GM12892 (cell line): ENCODE measurements at regions not wholly inside any gene's neighbourhood (a gene's known extent, or its start where the extent isn't known, plus 50 kb on each side); places are given as distances from the start of the nearest gene placed in this dataset.

ENCODE experiments used
- POLR2A ChIP-seq: IDR thresholded peaks from 2 replicates; pipeline ENCODE4 v1.6.1; 2011; ENCODE audit warnings: low read depth, low read length, control low read depth
- POLR2AphosphoS5 ChIP-seq: IDR thresholded peaks from 2 replicates; pipeline ENCODE4 v1.6.1; 2011; ENCODE audit warnings: low read depth, low read length, control low read depth

GRCh38 chr9:80294955-80295354 is 723.2 kb downstream of the TLE4 start:
- TF ChIP-seq POLR2A (no peak), POLR2AphosphoS5 (no peak)
